Urinary bladder (tissue), 3 donors: ENCODE measurements at regions not wholly inside any gene's neighbourhood (a gene's known extent, or its start where the extent isn't known, plus 50 kb on each side); places are given as distances from the start of the nearest gene placed in this dataset.
"Not testable (repeated sequence)": the region's sequence is repeated elsewhere in the genome, so short reads cannot be mapped to it uniquely, and the experiment has no call there.

Source experiments
- DNase-seq: peaks from one replicate; pipeline ENCODE4 v3.0.0-alpha.2; 2015; ENCODE audit errors: extremely low spot score
- H3K27ac ChIP-seq: one replicate; pipeline ENCODE4 v1.5.1; 2013; ENCODE audit warnings: low read depth, mild to moderate bottlenecking, moderate library complexity
- H3K36me3 ChIP-seq: one replicate; pipeline ENCODE4 v1.6.1; 2013; ENCODE audit warnings: mild to moderate bottlenecking, moderate library complexity; ENCODE audit not compliant: insufficient read depth
- H3K4me1 ChIP-seq: one replicate; pipeline ENCODE4 v1.6.1; 2013; ENCODE audit warnings: mild to moderate bottlenecking, moderate library complexity; ENCODE audit not compliant: insufficient read depth
- H3K4me3 ChIP-seq: one replicate; pipeline ENCODE4 v1.5.1; 2013; ENCODE audit warnings: low read depth, low read length
- WGBS: extraction: QIAGEN DNeasy Blood & Tissue Kit; methylation state at CpG from one replicate; pipeline ENCODE4 v1.1.7; 2013; 5-methylcytosine and 5-hydroxymethylcytosine counted together
- donor health status: healthy with polysubstance abuse.
- donor health status: healthy.

GRCh38 chr10:65394502-65395297 is 1531.1 kb upstream of the LRRTM3 start:
- DNase-seq: no peak
- no peaks in the 10 kb centered on the region for H3K36me3 ChIP-seq
- 35% methylated on average over 2 of the region's 2 CpGs for WGBS

GRCh38 chr10:65395631-65396030 is 1530.2 kb upstream of the LRRTM3 start:
- WGBS: 96% methylated on average over 2 of the region's 2 CpGs
- no peaks in the 10 kb centered on the region for H3K36me3 ChIP-seq
- H3K4me1 ChIP-seq: no peaks in the 10 kb centered on the region
- H3K4me3 ChIP-seq: no peak overlapping the region
- DNase-seq: no peak
- no peak overlapping the region for H3K27ac ChIP-seq

More at GRCh38 chr10:65394502-65395297, 1531.1 kb upstream of the LRRTM3 start:
- H3K4me3 ChIP-seq: no peak overlapping the region
- no peak overlapping the region for H3K27ac ChIP-seq
- H3K4me1 ChIP-seq: no peaks in the 10 kb centered on the region

- H3K4me3 ChIP-seq: no peak overlapping the region
- no peak for DNase-seq
- H3K4me1 ChIP-seq: no peaks in the 10 kb centered on the region
- no peak overlapping the region for H3K27ac ChIP-seq
- 73% methylated on average over 3 of the region's 3 CpGs for WGBS
- no peaks in the 10 kb centered on the region for H3K36me3 ChIP-seq
Measured at GRCh38 chr10:65396997-65397396, 1528.8 kb upstream of the LRRTM3 start.

- no peaks in the 10 kb centered on the region for H3K36me3 ChIP-seq
- no peak overlapping the region for H3K4me3 ChIP-seq
- WGBS: 70% methylated on average over 2 of the region's 2 CpGs
- no peak for DNase-seq
- no peak overlapping the region for H3K27ac ChIP-seq
- H3K4me1 ChIP-seq: no peaks in the 10 kb centered on the region
Measured at GRCh38 chr10:65408401-65408800, 1517.4 kb upstream of the LRRTM3 start.

GRCh38 chr10:65413001-65413400 is 1512.8 kb upstream of the LRRTM3 start:
- no peak for DNase-seq
- Histone ChIP-seq H3K4me1 (no peaks in the 10 kb centered on the region), H3K36me3 (no peaks in the 10 kb centered on the region), H3K27ac (no peak overlapping the region), H3K4me3 (no peak overlapping the region)
- WGBS: 89% methylated on average over 2 of the region's 2 CpGs

- DNase-seq: no peak
- H3K4me3 ChIP-seq: no peak overlapping the region
- H3K4me1 ChIP-seq: no peaks in the 10 kb centered on the region
- no peak overlapping the region for H3K27ac ChIP-seq
- no peaks in the 10 kb centered on the region for H3K36me3 ChIP-seq
Measured at GRCh38 chr10:65415318-65415717, 1510.5 kb upstream of the LRRTM3 start.

GRCh38 chr10:65416094-65416493 is 1509.7 kb upstream of the LRRTM3 start:
- 73% methylated on average over 1 of the region's 1 CpG for WGBS
- DNase-seq: no peak

GRCh38 chr10:65419629-65420028 is 1506.2 kb upstream of the LRRTM3 start:
- no peak for DNase-seq
- H3K4me3 ChIP-seq: no peak overlapping the region
- WGBS: 43% methylated on average over 2 of the region's 2 CpGs
- H3K27ac ChIP-seq: no peak overlapping the region
- no peaks in the 10 kb centered on the region for H3K4me1 ChIP-seq
- no peaks in the 10 kb centered on the region for H3K36me3 ChIP-seq

More at GRCh38 chr10:65416094-65416493, 1509.7 kb upstream of the LRRTM3 start:
- Histone ChIP-seq H3K4me1 (no peaks in the 10 kb centered on the region), H3K27ac (no peak overlapping the region), H3K36me3 (no peaks in the 10 kb centered on the region), H3K4me3 (no peak overlapping the region)

- Histone ChIP-seq H3K4me3 (no peak overlapping the region), H3K4me1 (no peaks in the 10 kb centered on the region), H3K36me3 (no peaks in the 10 kb centered on the region), H3K27ac (no peak overlapping the region)
- 74% methylated on average over 1 of the region's 1 CpG for WGBS
- no peak for DNase-seq
Measured at GRCh38 chr10:65423043-65423442, 1502.8 kb upstream of the LRRTM3 start.

GRCh38 chr10:65429381-65429780 is 1496.5 kb upstream of the LRRTM3 start:
- not testable (repeated sequence) for DNase-seq, H3K4me1 ChIP-seq, H3K27ac ChIP-seq, H3K36me3 ChIP-seq, H3K4me3 ChIP-seq
- WGBS: 99% methylated on average over 30 of the region's 30 CpGs

GRCh38 chr10:65430979-65431378 is 1494.9 kb upstream of the LRRTM3 start:
- 61% methylated on average over 2 of the region's 2 CpGs for WGBS
- H3K36me3 ChIP-seq: no peaks in the 10 kb centered on the region
- no peak overlapping the region for H3K27ac ChIP-seq
- H3K4me3 ChIP-seq: no peak overlapping the region
- no peak for DNase-seq
- H3K4me1 ChIP-seq: no peaks in the 10 kb centered on the region

- H3K4me3 ChIP-seq: no peak overlapping the region
- no peak overlapping the region for H3K27ac ChIP-seq
- no peaks in the 10 kb centered on the region for H3K4me1 ChIP-seq
- DNase-seq: no peak
- H3K36me3 ChIP-seq: no peaks in the 10 kb centered on the region
Measured at GRCh38 chr10:65470986-65471385, 1454.8 kb upstream of the LRRTM3 start.

GRCh38 chr10:65482848-65483247 is 1443.0 kb upstream of the LRRTM3 start:
- no peak for DNase-seq
- no peaks in the 10 kb centered on the region for H3K36me3 ChIP-seq
- no peaks in the 10 kb centered on the region for H3K4me1 ChIP-seq
- WGBS: 96% methylated on average over 2 of the region's 2 CpGs
- no peak overlapping the region for H3K4me3 ChIP-seq
- H3K27ac ChIP-seq: no peak overlapping the region

GRCh38 chr10:65491799-65492198 is 1434.0 kb upstream of the LRRTM3 start:
- H3K27ac ChIP-seq: no peak overlapping the region
- H3K4me3 ChIP-seq: no peak overlapping the region
- H3K4me1 ChIP-seq: no peaks in the 10 kb centered on the region
- no peak for DNase-seq
- H3K36me3 ChIP-seq: no peaks in the 10 kb centered on the region

- no peaks in the 10 kb centered on the region for H3K4me1 ChIP-seq
- whole genome bisulfite sequencing: 79% methylated on average over 5 of the region's 5 CpGs
- no peaks in the 10 kb centered on the region for H3K36me3 ChIP-seq
- no peak for DNase-seq
- no peak overlapping the region for H3K27ac ChIP-seq
- no peak overlapping the region for H3K4me3 ChIP-seq
Measured at GRCh38 chr10:65496541-65496940, 1429.3 kb upstream of the LRRTM3 start.
